ENCODE measurements at regions not wholly inside any gene's neighbourhood (a gene's known extent, or its start where the extent isn't known, plus 50 kb on each side); places are given as distances from the start of the nearest gene placed in this dataset.

DNA sequence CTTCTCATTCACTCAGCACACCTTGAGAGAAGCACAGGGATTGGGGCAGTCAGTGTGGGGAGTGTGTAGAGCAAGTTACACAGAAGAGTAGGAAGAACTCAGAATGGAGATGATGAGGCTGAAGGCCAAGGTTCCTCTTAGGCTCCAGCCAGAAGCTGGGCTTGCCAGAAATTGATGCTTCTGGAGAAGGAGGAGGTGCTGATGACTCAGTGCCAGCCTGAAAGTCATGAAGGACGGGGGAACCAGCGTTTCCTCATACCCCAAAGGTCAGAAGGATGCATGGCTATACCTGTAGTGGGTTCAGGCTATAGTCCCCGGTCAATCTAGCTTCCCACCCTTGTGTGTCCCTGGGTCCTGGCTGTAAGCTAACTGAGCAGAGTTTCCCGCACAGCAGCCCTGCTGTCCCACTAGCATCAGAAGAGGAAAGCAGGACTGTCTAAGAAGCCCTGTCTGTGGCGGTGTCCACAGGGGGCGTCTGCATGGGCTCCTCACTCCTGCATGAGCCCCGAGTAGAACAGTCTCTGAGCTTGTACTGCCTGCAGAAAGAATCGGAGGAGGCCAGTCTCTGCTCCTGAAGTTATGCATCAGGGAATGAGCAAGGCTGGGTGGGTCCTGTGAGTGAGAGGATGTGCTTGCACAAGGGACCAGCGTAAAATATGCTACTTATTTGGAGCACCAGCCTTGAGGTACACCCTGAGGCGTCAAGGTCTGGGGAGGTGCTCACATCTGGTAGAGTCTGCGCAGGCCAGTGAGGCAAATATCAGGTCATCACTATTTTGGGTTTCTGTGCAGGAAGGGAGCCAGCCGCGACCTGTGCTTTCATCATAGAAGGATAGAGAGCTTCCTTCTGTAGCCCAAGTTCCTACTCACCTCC is 148.5 kb downstream of the MRPL14 start:
- Mint-ChIP-seq H3K27ac (no peak overlapping the region), H3K9me3 (peaks cover 8% of the 10 kb centered on the region), H3K27me3 (ENCODE audit: low read depth) (peaks cover 16% of the 10 kb centered on the region), H3K4me1 (peaks cover 2% of the 10 kb centered on the region), H3K4me3 (no peak overlapping the region), H3K36me3 (no peaks in the 10 kb centered on the region)
- peak in 1 of 2 experiments; percentile 22 for DNase-seq (ENCODE audit: low spot score in 2 of 2, unreplicated experiment in 2 of 2)
- TF ChIP-seq, protein P1, sequence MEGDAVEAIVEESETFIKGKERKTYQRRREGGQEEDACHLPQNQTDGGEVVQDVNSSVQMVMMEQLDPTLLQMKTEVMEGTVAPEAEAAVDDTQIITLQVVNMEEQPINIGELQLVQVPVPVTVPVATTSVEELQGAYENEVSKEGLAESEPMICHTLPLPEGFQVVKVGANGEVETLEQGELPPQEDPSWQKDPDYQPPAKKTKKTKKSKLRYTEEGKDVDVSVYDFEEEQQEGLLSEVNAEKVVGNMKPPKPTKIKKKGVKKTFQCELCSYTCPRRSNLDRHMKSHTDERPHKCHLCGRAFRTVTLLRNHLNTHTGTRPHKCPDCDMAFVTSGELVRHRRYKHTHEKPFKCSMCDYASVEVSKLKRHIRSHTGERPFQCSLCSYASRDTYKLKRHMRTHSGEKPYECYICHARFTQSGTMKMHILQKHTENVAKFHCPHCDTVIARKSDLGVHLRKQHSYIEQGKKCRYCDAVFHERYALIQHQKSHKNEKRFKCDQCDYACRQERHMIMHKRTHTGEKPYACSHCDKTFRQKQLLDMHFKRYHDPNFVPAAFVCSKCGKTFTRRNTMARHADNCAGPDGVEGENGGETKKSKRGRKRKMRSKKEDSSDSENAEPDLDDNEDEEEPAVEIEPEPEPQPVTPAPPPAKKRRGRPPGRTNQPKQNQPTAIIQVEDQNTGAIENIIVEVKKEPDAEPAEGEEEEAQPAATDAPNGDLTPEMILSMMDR (IDR thresholded peaks at IDR 0.05; ENCODE audit: unreplicated experiment): no peak

DNA sequence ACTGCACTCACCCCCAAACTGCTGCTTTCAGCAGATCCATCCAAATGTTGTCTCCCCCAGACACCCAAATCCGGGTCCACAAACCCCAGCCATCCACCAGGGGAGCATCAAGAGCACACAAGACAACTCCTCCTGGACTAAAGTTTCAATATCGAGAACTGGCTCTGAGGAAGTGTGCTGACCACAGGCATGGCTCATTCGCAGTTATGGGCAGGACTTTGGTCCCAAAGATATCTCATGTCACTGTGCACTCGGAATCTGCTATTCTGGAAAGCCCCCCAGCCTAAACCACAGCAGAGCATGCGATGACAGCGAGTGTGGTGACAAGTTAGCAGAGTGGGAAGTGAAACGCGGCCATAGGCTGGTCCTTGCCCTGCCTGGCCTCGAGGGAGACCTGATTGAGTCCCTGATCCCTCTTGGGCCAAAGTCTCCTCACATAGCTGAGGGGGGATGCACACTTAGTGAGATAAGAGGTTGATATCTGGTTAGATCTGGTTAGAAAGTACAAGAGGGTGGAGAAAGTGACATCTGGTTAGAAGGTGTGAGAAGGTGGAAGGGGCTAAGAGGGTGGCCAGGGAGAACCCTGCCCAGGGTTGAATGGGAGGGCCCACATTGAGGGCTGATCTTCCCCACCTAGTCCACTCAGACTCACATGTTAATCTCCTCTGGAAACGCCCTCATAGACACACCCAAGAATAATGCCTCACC is 149.7 kb downstream of the MRPL14 start:
- Mint-ChIP-seq H3K27me3 (ENCODE audit: low read depth) (peaks cover 16% of the 10 kb centered on the region), H3K27ac (no peak overlapping the region), H3K9me3 (peaks cover 8% of the 10 kb centered on the region), H3K4me1 (peaks cover 5% of the 10 kb centered on the region), H3K4me3 (no peak overlapping the region), H3K36me3 (no peaks in the 10 kb centered on the region)
- TF ChIP-seq, protein P1 (IDR thresholded peaks at IDR 0.05; ENCODE audit: unreplicated experiment): no peak
- peak in 1 of 2 experiments; percentile 13 for DNase-seq (ENCODE audit: low spot score in 2 of 2, unreplicated experiment in 2 of 2)

DNA sequence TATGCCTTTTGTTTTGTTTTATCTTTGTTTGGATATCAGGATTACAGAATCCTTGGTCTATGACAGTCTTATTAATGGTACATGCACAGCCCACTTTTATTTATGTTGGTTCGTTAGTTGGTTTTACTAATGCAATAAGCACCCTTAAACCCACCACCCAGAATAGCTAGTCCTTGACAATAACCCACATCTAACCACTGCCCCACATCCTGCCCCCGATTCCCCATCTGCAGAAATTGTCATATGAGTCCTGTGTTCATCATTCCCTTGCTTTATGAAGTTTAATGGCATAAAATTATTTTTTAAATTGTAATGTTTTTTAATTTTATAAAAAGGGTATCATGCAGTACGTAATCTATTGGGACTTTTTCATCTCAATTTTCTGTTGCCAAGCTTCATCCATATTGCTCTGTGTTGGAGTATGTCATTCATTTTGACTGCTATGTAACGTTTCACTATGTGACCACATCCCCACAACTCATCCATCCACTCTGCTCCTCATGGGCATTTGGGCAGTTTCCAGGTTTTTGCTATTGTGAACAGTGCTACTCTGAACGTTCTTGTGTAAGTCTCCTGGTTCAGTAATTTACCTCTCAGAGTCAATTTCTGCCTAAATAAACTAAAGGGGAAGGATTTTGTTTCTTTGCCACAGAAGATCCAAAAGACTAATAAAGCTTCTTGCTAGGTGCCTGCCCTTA is 150.4 kb downstream of the MRPL14 start:
- Mint-ChIP-seq H3K27me3 (ENCODE audit: low read depth) (peaks cover 16% of the 10 kb centered on the region), H3K4me1 (peaks cover 6% of the 10 kb centered on the region), H3K4me3 (no peak overlapping the region), H3K36me3 (no peaks in the 10 kb centered on the region), H3K9me3 (peaks cover 8% of the 10 kb centered on the region), H3K27ac (no peak overlapping the region)
- TF ChIP-seq, protein P1 (IDR thresholded peaks at IDR 0.05; ENCODE audit: unreplicated experiment): no peak
- DNase-seq (ENCODE audit: low spot score in 2 of 2, unreplicated experiment in 2 of 2): no peak

DNA sequence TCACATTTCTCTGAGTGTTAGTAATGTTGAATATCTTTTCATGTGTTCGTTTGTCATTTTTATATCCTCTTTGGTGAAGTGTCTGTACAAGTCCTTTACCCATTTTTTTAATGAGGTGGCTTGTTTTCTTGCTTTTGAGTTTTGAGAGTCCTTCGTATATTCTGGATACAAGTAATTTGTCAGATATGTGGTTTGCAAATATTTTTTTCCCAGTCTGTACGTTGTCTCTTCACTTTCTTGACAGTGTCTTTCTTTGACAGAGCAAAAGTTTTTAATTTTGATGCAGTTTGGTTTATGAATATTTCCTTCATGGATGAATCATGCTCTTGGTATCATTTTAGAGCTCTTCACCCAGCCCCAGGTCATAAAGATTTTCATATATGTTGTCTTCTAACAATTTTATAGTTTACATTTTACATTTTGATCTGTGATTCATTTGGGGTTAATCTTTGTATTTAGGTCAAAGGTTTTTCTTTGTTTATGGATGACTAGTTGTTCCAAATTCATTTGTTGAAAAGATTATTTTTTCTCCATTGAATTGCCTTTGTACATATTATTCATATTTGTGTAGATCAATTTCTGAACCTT is 152.5 kb downstream of the MRPL14 start:
- Mint-ChIP-seq H3K27me3 (ENCODE audit: low read depth) (peaks cover 18% of the 10 kb centered on the region), H3K27ac (no peak overlapping the region), H3K4me1 (peaks cover 11% of the 10 kb centered on the region), H3K4me3 (no peak overlapping the region), H3K9me3 (peaks cover 8% of the 10 kb centered on the region), H3K36me3 (no peaks in the 10 kb centered on the region)
- DNase-seq (ENCODE audit: low spot score in 2 of 2, unreplicated experiment in 2 of 2): no peak
- TF ChIP-seq, protein P1 (IDR thresholded peaks at IDR 0.05; ENCODE audit: unreplicated experiment): no peak

DNA sequence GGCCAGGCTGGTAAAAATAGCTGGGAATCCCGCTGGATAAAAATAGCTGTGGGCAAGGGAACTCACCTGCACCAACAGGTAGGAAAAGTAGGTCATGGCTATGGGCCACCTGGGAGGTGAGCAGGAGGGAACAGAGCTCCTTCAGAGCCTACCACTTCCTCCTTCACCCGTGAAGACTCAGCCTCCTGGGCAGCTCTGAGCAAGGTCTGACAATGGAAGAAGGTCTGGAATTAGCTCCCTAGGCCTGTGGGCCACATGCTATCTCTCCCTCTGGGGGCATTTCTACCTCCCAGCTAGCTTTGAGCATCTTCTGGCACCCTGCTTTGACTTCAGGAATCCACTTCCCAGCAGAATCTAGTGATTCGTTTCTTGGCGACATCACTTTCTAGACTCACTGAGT is 153.9 kb downstream of the MRPL14 start:
- H3K9me3 Mint-ChIP-seq: peaks cover 8% of the 10 kb centered on the region

More for the DNA sequence above, 153.9 kb downstream of the MRPL14 start:
- Mint-ChIP-seq H3K27me3 (ENCODE audit: low read depth) (peaks cover 17% of the 10 kb centered on the region), H3K36me3 (no peaks in the 10 kb centered on the region), H3K27ac (no peak overlapping the region), H3K4me3 (no peak overlapping the region), H3K4me1 (peaks cover 11% of the 10 kb centered on the region)
- TF ChIP-seq, protein P1 (IDR thresholded peaks at IDR 0.05; ENCODE audit: unreplicated experiment): no peak
- DNase-seq (ENCODE audit: low spot score in 2 of 2, unreplicated experiment in 2 of 2): peak in 1 of 2 experiments; percentile 25
